ENCODE measurements at regions not wholly inside any gene's neighbourhood (a gene's known extent, or its start where the extent isn't known, plus 50 kb on each side); places are given as distances from the start of the nearest gene placed in this dataset.
"Not testable (repeated sequence)": the region's sequence is repeated elsewhere in the genome, so short reads cannot be mapped to it uniquely, and the experiment has no call there.

DNA sequence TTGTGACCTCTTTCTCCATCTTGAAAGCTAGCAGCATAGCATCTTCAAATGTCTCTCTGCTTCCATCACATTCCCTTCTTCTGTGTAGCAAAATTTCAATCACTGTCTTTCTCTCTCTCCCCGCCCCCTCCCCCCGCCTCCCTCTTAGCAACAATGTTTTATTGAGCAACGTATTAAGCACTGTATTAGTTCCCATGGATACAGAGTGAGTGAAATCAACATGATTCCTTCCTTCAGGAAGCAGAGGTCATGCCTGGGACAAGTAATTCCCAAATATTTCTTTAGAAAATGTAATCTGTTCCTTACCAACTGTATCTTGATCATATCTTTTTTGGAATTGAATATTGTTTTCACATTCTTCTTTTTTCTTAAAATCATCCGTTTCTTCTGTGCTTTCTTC is 373.7 kb upstream of the NECTIN3 start:
- no peaks in the 10 kb centered on the region for H3K27me3 Mint-ChIP-seq
- no peaks in the 10 kb centered on the region for H3K36me3 Mint-ChIP-seq (ENCODE audit: low read depth)
- H3K4me1 Mint-ChIP-seq (ENCODE audit: low read depth): no peaks in the 10 kb centered on the region
- H3K9me3 Mint-ChIP-seq: no peaks in the 10 kb centered on the region
- H3K27ac Mint-ChIP-seq: no peak overlapping the region
- no peak overlapping the region for H3K4me3 Mint-ChIP-seq

- H3K27ac Mint-ChIP-seq; H3K36me3 Mint-ChIP-seq (ENCODE audit: low read depth); H3K4me3 Mint-ChIP-seq; H3K4me1 Mint-ChIP-seq (ENCODE audit: low read depth): not testable (repeated sequence)
- Mint-ChIP-seq H3K9me3 (peaks cover 12% of the 10 kb centered on the region), H3K27me3 (peaks cover 21% of the 10 kb centered on the region)
These were observed 367.3 kb upstream of the NECTIN3 start for GRCh38 chr3:110704332-110704731.

- H3K36me3 Mint-ChIP-seq (ENCODE audit: low read depth): no peaks in the 10 kb centered on the region
- H3K27me3 Mint-ChIP-seq: peaks cover 21% of the 10 kb centered on the region
- H3K4me1 Mint-ChIP-seq (ENCODE audit: low read depth): no peaks in the 10 kb centered on the region
- H3K9me3 Mint-ChIP-seq: peaks cover 12% of the 10 kb centered on the region
- no peak overlapping the region for H3K4me3 Mint-ChIP-seq
- no peak overlapping the region for H3K27ac Mint-ChIP-seq
These were observed 363.5 kb upstream of the NECTIN3 start for GRCh38 chr3:110708156-110708555.

DNA sequence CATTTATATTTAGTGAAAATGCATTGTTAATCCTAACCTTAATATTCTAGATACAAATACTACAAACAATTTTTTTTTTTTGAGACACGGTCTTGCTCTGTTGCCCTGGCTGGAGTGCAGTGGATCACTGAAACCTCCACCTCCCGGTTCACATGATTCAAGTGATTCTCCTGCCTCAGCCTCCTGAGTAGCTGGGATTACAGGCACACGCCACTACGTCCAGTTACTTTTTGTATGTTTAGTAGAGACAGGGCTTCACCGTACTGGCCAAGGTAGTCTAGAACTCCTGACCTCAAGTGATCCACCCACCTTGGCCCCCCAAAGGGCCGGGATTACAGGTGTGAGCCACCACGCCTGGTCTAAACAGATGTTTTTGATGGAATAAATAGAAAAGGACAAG is 361.5 kb upstream of the NECTIN3 start:
- no peak overlapping the region for H3K27ac Mint-ChIP-seq
- H3K4me3 Mint-ChIP-seq: no peak overlapping the region
- peaks cover 5% of the 10 kb centered on the region for H3K9me3 Mint-ChIP-seq
- no peaks in the 10 kb centered on the region for H3K4me1 Mint-ChIP-seq (ENCODE audit: low read depth)
- H3K36me3 Mint-ChIP-seq (ENCODE audit: low read depth): no peaks in the 10 kb centered on the region
- peaks cover 11% of the 10 kb centered on the region for H3K27me3 Mint-ChIP-seq

GRCh38 chr3:110710603-110711002 is 361.0 kb upstream of the NECTIN3 start:
- Mint-ChIP-seq H3K27me3 (peaks cover 10% of the 10 kb centered on the region), H3K4me3 (no peak overlapping the region), H3K36me3 (ENCODE audit: low read depth) (no peaks in the 10 kb centered on the region), H3K4me1 (ENCODE audit: low read depth) (no peaks in the 10 kb centered on the region), H3K9me3 (peaks cover 3% of the 10 kb centered on the region), H3K27ac (no peak overlapping the region)

DNA sequence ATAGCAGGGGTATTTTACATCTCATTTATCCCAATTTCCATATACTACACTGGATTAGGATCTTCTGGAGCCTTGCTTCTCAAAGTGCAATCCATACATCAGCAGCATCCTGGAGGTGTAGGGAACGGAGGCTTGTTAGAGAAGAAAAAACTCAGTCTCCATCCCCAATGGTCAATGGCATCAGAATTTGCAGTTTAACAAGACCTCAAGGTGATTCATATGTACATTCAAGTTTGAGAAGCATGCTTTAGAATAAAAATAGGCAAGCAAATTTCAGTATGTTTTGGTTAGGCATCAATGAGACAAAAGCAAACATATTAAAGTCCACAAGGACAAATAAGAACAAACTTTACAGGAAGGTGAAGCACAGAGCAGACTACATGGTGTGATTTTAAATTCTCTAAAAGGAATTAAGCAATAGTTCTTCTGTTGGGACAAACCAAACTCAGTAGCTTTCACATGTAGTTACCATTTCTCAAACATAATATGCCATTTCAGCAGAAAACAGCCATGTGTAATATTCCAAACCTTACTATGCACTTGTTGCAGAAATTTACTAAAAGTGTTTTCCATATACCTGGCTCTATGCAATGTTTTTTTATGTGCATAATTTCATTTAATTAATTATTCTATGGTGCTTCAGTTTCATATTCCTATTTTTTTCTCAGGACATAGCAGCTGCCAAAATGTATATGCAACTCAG is 360.3 kb upstream of the NECTIN3 start:
- H3K36me3 Mint-ChIP-seq (ENCODE audit: low read depth): no peaks in the 10 kb centered on the region
- peaks cover 4% of the 10 kb centered on the region for H3K27me3 Mint-ChIP-seq
- H3K4me3 Mint-ChIP-seq: no peak overlapping the region
- H3K27ac Mint-ChIP-seq: no peak overlapping the region
- no peaks in the 10 kb centered on the region for H3K4me1 Mint-ChIP-seq (ENCODE audit: low read depth)
- H3K9me3 Mint-ChIP-seq: no peaks in the 10 kb centered on the region

DNA sequence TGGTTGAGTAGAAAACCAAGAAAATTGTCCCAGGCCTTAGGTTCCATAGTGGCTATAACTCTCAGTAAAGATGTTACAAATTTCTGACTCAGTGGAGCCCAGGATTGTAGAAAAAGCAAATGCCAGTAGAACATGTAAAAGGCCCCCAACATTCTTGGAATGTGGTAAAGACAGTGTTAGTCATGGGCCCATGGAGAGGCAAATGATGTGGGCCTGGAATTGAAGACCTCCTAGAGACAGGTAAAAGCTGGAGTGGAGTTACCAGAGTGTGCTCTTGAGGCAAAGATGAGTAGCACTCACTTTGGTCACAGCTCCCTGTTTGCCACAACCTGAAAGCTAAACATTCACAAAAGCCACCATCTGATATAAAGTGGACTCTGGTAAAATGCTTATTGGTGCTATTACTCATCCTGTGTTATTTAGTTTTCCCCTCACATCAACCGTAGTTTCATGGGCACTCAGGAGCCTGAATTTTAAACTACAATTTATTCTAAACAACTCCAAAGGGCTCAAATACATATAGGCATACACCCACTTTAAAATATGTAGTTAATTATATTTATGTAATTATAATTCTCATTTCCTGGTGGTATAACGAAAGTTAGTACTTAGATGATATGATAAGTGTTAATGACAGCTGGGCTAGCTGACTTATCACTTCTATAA is 359.6 kb upstream of the NECTIN3 start:
- H3K4me1 Mint-ChIP-seq (ENCODE audit: low read depth): no peaks in the 10 kb centered on the region
- H3K36me3 Mint-ChIP-seq (ENCODE audit: low read depth): no peaks in the 10 kb centered on the region
- no peaks in the 10 kb centered on the region for H3K9me3 Mint-ChIP-seq
- no peak overlapping the region for H3K27ac Mint-ChIP-seq
- no peak overlapping the region for H3K4me3 Mint-ChIP-seq
- peaks cover 4% of the 10 kb centered on the region for H3K27me3 Mint-ChIP-seq

- Mint-ChIP-seq H3K9me3 (no peaks in the 10 kb centered on the region), H3K27ac (no peak overlapping the region), H3K36me3 (ENCODE audit: low read depth) (no peaks in the 10 kb centered on the region), H3K27me3 (peaks cover 20% of the 10 kb centered on the region), H3K4me3 (no peak overlapping the region), H3K4me1 (ENCODE audit: low read depth) (no peaks in the 10 kb centered on the region)
These were observed 344.6 kb upstream of the NECTIN3 start for GRCh38 chr3:110727056-110727455.

- H3K27me3 Mint-ChIP-seq: peaks cover 27% of the 10 kb centered on the region
- H3K36me3 Mint-ChIP-seq (ENCODE audit: low read depth): no peaks in the 10 kb centered on the region
- H3K27ac Mint-ChIP-seq: no peak overlapping the region
- H3K4me1 Mint-ChIP-seq (ENCODE audit: low read depth): no peaks in the 10 kb centered on the region
- H3K4me3 Mint-ChIP-seq: no peak overlapping the region
- no peaks in the 10 kb centered on the region for H3K9me3 Mint-ChIP-seq
These were observed 340.5 kb upstream of the NECTIN3 start for GRCh38 chr3:110731148-110731547.

- H3K36me3 Mint-ChIP-seq (ENCODE audit: low read depth): no peaks in the 10 kb centered on the region
- H3K27me3 Mint-ChIP-seq: peaks cover 23% of the 10 kb centered on the region
- no peak overlapping the region for H3K27ac Mint-ChIP-seq
These were observed 339.2 kb upstream of the NECTIN3 start for GRCh38 chr3:110732420-110732819.

DNA sequence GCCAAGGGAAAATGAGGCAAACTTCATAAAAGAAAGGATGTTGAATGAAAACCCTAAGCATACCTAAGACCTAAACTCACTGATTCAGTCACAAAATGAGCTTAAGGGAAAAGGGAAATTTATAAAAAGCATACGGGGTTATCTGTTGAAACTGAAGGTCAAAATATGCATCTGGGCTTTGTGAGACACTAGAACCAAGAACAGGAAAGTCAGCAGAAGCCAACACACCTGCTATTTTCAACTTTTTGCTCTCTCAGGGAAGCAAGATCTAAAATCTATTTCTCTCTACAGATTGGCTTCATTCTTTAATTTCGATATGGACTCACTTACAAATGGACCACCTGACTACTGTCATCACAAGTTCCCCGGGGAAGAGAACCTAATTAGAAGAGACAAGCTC is 338.6 kb upstream of the NECTIN3 start:
- no peaks in the 10 kb centered on the region for H3K9me3 Mint-ChIP-seq
- no peak overlapping the region for H3K27ac Mint-ChIP-seq
- no peaks in the 10 kb centered on the region for H3K4me1 Mint-ChIP-seq (ENCODE audit: low read depth)
- peaks cover 23% of the 10 kb centered on the region for H3K27me3 Mint-ChIP-seq
- no peaks in the 10 kb centered on the region for H3K36me3 Mint-ChIP-seq (ENCODE audit: low read depth)
- no peak overlapping the region for H3K4me3 Mint-ChIP-seq

More at GRCh38 chr3:110732420-110732819, 339.2 kb upstream of the NECTIN3 start:
- Mint-ChIP-seq H3K4me1 (ENCODE audit: low read depth) (no peaks in the 10 kb centered on the region), H3K9me3 (no peaks in the 10 kb centered on the region), H3K4me3 (no peak overlapping the region)

- Mint-ChIP-seq H3K4me3 (no peak overlapping the region), H3K27me3 (peaks cover 22% of the 10 kb centered on the region), H3K9me3 (no peaks in the 10 kb centered on the region), H3K36me3 (ENCODE audit: low read depth) (no peaks in the 10 kb centered on the region), H3K27ac (no peak overlapping the region), H3K4me1 (ENCODE audit: low read depth) (no peaks in the 10 kb centered on the region)
These were observed 337.1 kb upstream of the NECTIN3 start for GRCh38 chr3:110734524-110734923.

DNA sequence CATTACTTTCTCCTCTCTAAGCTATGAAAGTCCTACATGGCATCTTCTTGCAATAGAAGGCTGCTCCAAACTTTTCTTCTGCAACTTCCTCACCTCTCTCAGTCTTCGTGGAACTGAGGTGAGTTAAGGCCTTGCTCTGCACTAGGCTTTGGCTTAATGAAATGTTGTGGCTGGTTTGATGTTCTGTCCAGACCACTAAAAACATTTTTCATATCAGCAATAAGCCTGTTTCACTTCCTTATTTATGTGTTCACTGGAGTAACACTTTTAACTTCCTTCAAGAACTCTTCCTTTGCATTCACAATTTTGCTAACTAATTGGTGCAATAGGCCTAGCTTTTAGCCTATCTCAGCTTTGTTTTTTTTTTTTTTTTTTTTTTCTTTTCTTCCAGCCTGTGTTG is 335.3 kb upstream of the NECTIN3 start:
- no peaks in the 10 kb centered on the region for H3K36me3 Mint-ChIP-seq (ENCODE audit: low read depth)

GRCh38 chr3:110738531-110738930 is 333.1 kb upstream of the NECTIN3 start:
- H3K9me3 Mint-ChIP-seq: no peaks in the 10 kb centered on the region
- H3K36me3 Mint-ChIP-seq (ENCODE audit: low read depth): no peaks in the 10 kb centered on the region
- no peak overlapping the region for H3K27ac Mint-ChIP-seq
- H3K4me1 Mint-ChIP-seq (ENCODE audit: low read depth): no peaks in the 10 kb centered on the region
- H3K27me3 Mint-ChIP-seq: peaks cover 3% of the 10 kb centered on the region
- no peak overlapping the region for H3K4me3 Mint-ChIP-seq

More for the DNA sequence above, 335.3 kb upstream of the NECTIN3 start:
- Mint-ChIP-seq H3K4me3 (no peak overlapping the region), H3K27me3 (peaks cover 12% of the 10 kb centered on the region), H3K4me1 (ENCODE audit: low read depth) (no peaks in the 10 kb centered on the region), H3K9me3 (no peaks in the 10 kb centered on the region), H3K27ac (no peak overlapping the region)

GRCh38 chr3:110741891-110742290 is 329.7 kb upstream of the NECTIN3 start:
- no peaks in the 10 kb centered on the region for H3K36me3 Mint-ChIP-seq (ENCODE audit: low read depth)
- peaks cover 6% of the 10 kb centered on the region for H3K27me3 Mint-ChIP-seq
- no peaks in the 10 kb centered on the region for H3K4me1 Mint-ChIP-seq (ENCODE audit: low read depth)
- no peak overlapping the region for H3K27ac Mint-ChIP-seq
- H3K9me3 Mint-ChIP-seq: no peaks in the 10 kb centered on the region
- no peak overlapping the region for H3K4me3 Mint-ChIP-seq

- Mint-ChIP-seq H3K4me3 (no peak overlapping the region), H3K27me3 (peaks cover 6% of the 10 kb centered on the region), H3K27ac (no peak overlapping the region), H3K36me3 (ENCODE audit: low read depth) (no peaks in the 10 kb centered on the region), H3K4me1 (ENCODE audit: low read depth) (no peaks in the 10 kb centered on the region), H3K9me3 (no peaks in the 10 kb centered on the region)
These were observed 328.4 kb upstream of the NECTIN3 start for GRCh38 chr3:110743202-110743601.
